ENCODE measurements at regions not wholly inside any gene's neighbourhood (a gene's known extent, or its start where the extent isn't known, plus 50 kb on each side); places are given as distances from the start of the nearest gene placed in this dataset.

DNA sequence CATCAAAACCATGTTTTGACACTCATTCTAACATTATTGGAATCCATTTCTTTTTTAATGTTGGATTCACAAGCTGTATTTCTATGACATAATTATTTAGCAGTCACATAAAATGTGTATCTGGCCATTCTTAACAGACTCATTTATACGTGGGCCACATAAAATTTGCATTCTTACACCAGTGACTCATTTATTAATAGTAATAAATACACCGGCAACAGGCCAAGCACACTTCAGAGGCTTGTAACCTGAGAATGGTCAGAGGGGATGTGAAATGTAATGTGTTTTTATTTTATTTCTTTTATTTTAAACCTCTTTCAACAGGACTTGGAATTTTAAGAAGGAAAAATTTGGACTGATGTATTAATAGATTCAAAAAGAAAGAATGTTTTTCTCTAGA, 384.9 kb upstream of the RARB start:
- H3K79me2 ChIP-seq (replicated peaks; ENCODE audit: insufficient read depth), result no peaks in the 10 kb centered on the region
- no peak overlapping the region for H3K27ac Mint-ChIP-seq
- H2AFZ ChIP-seq, result no peak overlapping the region
- no peak overlapping the region for H3K4me2 ChIP-seq
- H3K36me3 Mint-ChIP-seq (ENCODE audit: low read depth), result 0 out of 3 replicates have a peak, but pooled peaks cover 2% of the 10 kb centered on the region
- no peak for DNase-seq (ENCODE audit: low spot score)
- peaks cover 8% of the 10 kb centered on the region; the same call in 2 of the 3 replicates for H3K4me1 Mint-ChIP-seq
- no peaks in the 10 kb centered on the region for H3K27me3 ChIP-seq (ENCODE audit: insufficient read depth)
- TF ChIP-seq JUNB (IDR thresholded peaks at IDR 0.05; ENCODE audit: unreplicated experiment), result no peak
- no peak for TF ChIP-seq EZH2 (IDR thresholded peaks at IDR 0.05; ENCODE audit: low read depth, unreplicated experiment)
- no peak for TF ChIP-seq NANOG (IDR thresholded peaks at IDR 0.05; ENCODE audit: borderline replicate concordance)
- TF ChIP-seq ZNF331 (CRISPR knock-in tag; IDR thresholded peaks at IDR 0.05; ENCODE audit: low read depth), result no peak
- TF ChIP-seq ETS1 (IDR thresholded peaks at IDR 0.05), result no peak
- H3K4me3 Mint-ChIP-seq, result no peak overlapping the region
- H3K27me3 Mint-ChIP-seq (ENCODE audit: insufficient read depth, low read depth, poor library complexity), result no peaks in the 10 kb centered on the region
- ATAC-seq, result no peak
- no peaks in the 10 kb centered on the region; the same call in 2 of the 3 replicates for H3K9me3 Mint-ChIP-seq
- H3K36me3 ChIP-seq (ENCODE audit: insufficient read depth), result no peaks in the 10 kb centered on the region
- no peak overlapping the region for H3K27ac ChIP-seq (ENCODE audit: low read depth)
- H3F3A ChIP-seq (replicated peaks; ENCODE audit: low read depth), result no peaks in the 10 kb centered on the region
- H3K4me3 ChIP-seq, result no peak overlapping the region
- H4K20me1 ChIP-seq (replicated peaks; ENCODE audit: insufficient read depth), result no peaks in the 10 kb centered on the region
- peaks cover 7% of the 10 kb centered on the region; the same call in 1 of the 2 replicates for H3K9me2 ChIP-seq (ENCODE audit: insufficient read depth)
- H3K4me1 ChIP-seq (ENCODE audit: insufficient read depth), result no peaks in the 10 kb centered on the region

DNA sequence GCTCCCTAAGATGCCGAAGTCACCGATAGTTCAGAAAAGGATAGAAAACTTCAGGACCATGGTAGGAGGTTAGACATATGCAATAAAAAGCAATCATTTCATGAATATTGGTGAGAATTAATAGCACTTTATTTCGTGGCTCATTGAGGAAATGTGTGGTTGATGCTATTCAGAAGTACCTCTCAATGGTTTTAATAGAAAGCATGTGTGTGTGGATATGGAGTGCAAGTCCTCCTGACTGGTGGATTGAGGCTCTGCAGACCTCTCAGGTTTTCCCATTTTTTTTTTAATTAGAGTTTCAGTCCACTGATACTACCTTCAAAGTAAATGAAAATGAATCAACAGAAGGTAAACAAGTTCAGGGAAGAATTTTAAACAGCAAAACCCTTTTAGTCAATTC, 384.3 kb upstream of the RARB start:
- H3K4me2 ChIP-seq, result no peak overlapping the region
- ATAC-seq (no peak), DNase-seq (ENCODE audit: low spot score) (no peak)
- no peak overlapping the region for H3K4me3 ChIP-seq
- H3K36me3 ChIP-seq (ENCODE audit: insufficient read depth), result no peaks in the 10 kb centered on the region
- Mint-ChIP-seq H3K27ac (no peak overlapping the region), H3K4me1 (peaks cover 8% of the 10 kb centered on the region; the same call in 2 of the 3 replicates), H3K27me3 (ENCODE audit: insufficient read depth, low read depth, poor library complexity) (no peaks in the 10 kb centered on the region), H3K9me3 (no peaks in the 10 kb centered on the region; the same call in 2 of the 3 replicates), H3K4me3 (no peak overlapping the region), H3K36me3 (ENCODE audit: low read depth) (0 out of 3 replicates have a peak, but pooled peaks cover 2% of the 10 kb centered on the region)
- H3K4me1 ChIP-seq (ENCODE audit: insufficient read depth), result no peaks in the 10 kb centered on the region
- no peak overlapping the region for H2AFZ ChIP-seq
- H3K79me2 ChIP-seq (replicated peaks; ENCODE audit: insufficient read depth), result no peaks in the 10 kb centered on the region
- H3K27me3 ChIP-seq (ENCODE audit: insufficient read depth), result no peaks in the 10 kb centered on the region
- H3K27ac ChIP-seq (ENCODE audit: low read depth), result no peak overlapping the region
- no peaks in the 10 kb centered on the region for H3F3A ChIP-seq (replicated peaks; ENCODE audit: low read depth)
- TF ChIP-seq CREB1 (CRISPR knock-in tag; IDR thresholded peaks at IDR 0.05; ENCODE audit: low read depth), result no peak
- TF ChIP-seq STAT1 (IDR thresholded peaks at IDR 0.05; ENCODE audit: unreplicated experiment), result no peak
- TF ChIP-seq CTCF (conservative IDR thresholded peaks at IDR 0.05; ENCODE audit: low read depth in 2 of 2), result no peak
- H4K20me1 ChIP-seq (replicated peaks; ENCODE audit: insufficient read depth), result no peaks in the 10 kb centered on the region
- H3K9me2 ChIP-seq (ENCODE audit: insufficient read depth), result peaks cover 7% of the 10 kb centered on the region; the same call in 1 of the 2 replicates
